ENCODE measurements at regions not wholly inside any gene's neighbourhood (a gene's known extent, or its start where the extent isn't known, plus 50 kb on each side); places are given as distances from the start of the nearest gene placed in this dataset. TPM values are rescaled to one million over a fixed set of nuclear protein-coding genes. Genes with fewer than 3 reads are reported as not detected.

DNA sequence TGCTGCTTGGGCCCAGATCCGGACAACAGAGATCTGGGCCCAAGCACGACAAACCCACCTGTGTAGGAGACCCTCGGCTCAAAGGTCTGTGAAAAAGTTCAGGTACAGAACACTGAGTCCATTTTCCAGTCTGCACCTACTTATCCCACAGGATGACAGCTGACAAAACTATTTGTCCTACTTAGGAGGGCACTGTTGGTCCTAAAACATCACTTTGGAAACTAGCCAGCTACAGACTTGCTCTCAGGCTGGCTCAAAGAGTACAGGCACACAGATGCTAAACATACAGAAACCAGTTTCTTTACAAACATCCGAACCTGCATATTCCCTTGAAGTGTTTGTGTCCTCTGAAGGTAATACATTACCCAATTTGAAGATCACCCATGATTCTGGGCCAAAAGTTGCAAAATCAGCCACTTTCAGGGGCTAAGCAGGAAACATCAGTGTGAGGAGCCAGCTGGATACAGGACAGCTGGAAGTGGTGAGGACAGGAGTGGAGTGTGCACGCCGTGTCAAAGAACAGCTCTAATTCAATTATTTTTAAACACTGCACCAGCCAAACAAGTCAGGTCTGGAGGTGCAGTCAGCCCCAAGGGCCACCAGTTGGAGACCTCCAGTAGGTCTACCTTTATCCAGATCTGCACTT, 88.5 kb downstream of the NOC3L start:
- ATAC-seq (ENCODE audit: low FRiP score) = peak; percentile 37
- DNase-seq (ENCODE audit: low spot score) = no peak
- TF ChIP-seq, protein P1, sequence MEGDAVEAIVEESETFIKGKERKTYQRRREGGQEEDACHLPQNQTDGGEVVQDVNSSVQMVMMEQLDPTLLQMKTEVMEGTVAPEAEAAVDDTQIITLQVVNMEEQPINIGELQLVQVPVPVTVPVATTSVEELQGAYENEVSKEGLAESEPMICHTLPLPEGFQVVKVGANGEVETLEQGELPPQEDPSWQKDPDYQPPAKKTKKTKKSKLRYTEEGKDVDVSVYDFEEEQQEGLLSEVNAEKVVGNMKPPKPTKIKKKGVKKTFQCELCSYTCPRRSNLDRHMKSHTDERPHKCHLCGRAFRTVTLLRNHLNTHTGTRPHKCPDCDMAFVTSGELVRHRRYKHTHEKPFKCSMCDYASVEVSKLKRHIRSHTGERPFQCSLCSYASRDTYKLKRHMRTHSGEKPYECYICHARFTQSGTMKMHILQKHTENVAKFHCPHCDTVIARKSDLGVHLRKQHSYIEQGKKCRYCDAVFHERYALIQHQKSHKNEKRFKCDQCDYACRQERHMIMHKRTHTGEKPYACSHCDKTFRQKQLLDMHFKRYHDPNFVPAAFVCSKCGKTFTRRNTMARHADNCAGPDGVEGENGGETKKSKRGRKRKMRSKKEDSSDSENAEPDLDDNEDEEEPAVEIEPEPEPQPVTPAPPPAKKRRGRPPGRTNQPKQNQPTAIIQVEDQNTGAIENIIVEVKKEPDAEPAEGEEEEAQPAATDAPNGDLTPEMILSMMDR (IDR thresholded peaks at IDR 0.05) = no peak

DNA sequence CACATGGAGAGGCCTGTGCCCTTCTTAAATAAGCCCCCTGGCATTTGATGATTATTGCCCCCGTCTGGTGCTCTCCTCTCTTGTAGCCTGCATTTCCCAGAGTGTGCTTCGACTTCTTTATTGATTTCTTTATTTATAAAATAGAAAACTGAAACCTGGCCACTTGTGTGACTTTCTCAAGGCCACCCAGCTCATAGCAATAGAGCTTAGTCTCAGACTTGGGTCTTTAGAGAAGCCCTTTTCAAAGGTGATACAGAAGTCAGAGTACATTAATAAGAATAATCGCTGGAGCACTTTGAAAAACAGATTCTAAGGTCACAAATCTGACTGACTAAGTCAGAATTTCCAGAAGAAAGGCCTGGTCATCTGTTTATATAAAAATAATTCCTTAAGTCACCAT, 86.6 kb downstream of the NOC3L start:
- TF ChIP-seq, protein P1 (IDR thresholded peaks at IDR 0.05) = no peak
- ATAC-seq (ENCODE audit: low FRiP score) = no peak

DNA sequence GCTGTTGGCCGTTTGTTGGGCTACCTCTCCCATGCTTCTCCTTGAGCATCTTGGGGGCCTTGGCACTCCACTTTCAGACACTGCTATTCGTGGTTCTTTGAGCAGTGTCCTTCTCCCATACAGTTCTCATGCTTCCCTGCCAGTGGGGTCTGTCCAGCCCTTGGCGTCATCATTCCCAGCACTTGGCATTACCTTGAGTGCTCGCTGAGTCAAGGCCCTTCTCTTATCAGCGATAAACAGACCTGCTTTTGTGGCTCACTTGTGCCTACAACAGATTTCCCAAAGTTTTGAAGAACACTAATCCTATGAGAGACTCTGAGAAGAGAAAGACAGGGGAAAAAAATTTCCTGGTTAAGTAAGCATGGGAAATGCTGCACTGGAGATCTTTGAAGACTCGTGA, 85.3 kb downstream of the NOC3L start:
- TF ChIP-seq, protein P1 (IDR thresholded peaks at IDR 0.05) = no peak
- ATAC-seq (ENCODE audit: low FRiP score) (no peak), DNase-seq (ENCODE audit: low spot score) (no peak)

More for the DNA sequence above, 86.6 kb downstream of the NOC3L start:
- no peak for DNase-seq (ENCODE audit: low spot score)

DNA sequence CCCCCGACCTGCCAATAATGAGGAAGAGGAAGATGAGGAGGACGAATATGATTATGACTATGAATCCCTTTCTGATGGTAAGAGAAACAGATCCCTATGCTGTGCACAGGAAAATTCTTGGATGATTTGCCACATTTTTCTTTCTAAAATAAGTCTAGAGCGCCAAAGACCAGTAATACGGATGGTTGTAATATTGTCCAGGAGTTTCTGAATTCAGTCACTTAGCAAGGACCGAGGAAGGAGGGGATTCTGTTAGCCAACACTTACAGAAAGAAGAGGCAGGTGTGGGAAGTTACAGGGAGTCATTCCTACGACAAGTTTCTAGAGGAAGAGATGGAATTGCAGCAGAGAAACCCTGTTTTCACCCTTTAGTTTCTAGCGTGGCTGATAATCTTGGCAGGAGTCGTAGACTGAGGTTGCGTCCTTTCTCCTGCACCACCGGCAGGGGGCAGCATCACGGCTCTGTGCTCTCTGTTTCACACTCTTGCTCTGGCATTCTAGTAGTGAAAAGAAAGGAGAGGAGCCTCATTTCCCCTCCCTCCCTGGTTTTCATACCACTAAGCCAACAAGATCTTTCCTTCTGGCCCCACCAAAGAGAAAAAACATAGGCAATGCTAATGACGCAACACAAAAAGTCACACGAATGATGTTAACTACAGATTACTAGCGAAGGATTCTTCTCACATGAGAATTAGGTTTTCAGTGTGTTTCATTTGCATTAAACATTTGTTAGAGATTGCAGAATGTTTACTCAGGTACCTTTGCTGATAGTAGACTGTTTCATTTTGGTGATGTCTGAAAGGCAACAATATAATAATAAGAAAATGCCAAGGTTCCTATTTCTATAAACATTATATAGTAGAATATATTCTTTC, 82.7 kb downstream of the NOC3L start:
- ATAC-seq (ENCODE audit: low FRiP score) = no peak
- DNase-seq (ENCODE audit: low spot score) = no peak
- TF ChIP-seq, protein P1 (IDR thresholded peaks at IDR 0.05) = no peak

DNA sequence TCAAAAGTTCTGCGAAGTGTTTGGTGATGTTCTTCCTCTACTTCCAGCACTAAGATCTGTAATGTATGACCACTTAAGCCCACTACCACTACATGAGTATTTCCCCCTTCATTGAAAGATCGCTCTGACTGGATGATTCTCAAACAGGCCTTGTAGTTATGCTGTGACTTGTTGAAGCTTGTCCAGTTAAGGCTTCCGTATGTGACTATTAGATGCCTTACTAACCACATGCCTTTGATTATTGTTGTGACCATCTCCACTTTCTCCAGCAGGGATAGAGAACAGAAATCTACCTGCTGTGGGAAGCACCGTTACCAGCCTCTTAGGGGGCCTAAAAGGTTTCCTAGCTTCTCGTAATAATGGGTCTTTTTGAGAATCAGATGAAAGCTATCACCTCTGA, 81.1 kb downstream of the NOC3L start:
- TF ChIP-seq, protein P1 (IDR thresholded peaks at IDR 0.05) = no peak
- ATAC-seq (ENCODE audit: low FRiP score) (no peak), DNase-seq (ENCODE audit: low spot score) (no peak)

DNA sequence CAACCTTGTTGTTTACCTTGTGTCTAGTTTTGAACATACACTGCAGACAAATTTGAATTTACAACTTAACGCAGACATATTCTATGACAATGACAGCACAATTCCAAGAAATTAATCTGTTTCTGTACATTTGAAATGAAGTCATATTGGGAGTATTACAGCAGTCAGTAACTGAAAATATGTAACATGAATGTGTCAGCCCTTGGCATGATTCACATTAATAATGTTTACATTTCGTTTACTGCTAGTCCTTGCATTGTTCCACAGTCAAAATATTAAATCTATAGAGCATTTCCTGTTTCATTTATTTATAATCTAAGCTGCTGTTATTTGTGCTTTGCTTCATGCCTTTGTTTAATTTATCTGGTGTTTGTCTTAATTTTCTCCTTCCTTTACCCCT, 80.4 kb downstream of the NOC3L start:
- ATAC-seq (ENCODE audit: low FRiP score) = no peak
- TF ChIP-seq, protein P1 (IDR thresholded peaks at IDR 0.05) = no peak
- DNase-seq (ENCODE audit: low spot score) = no peak

Small RNA genes in the stretch of these regions (small RNA-seq; reads per million reads assigned to genes)
- not detected for gene RNU6-657P

Data from omental fat pad (tissue), 3 donors.